Breast epithelium (tissue), 4 donors: ENCODE measurements at regions not wholly inside any gene's neighbourhood (a gene's known extent, or its start where the extent isn't known, plus 50 kb on each side); places are given as distances from the start of the nearest gene placed in this dataset.

ENCODE experiments used
- DNase-seq, 2 donors: peaks; one replicate each; pipeline ENCODE4 v3.0.0-alpha.2; 2019; ENCODE audit warnings: low spot score in 2 of 2
- H3K27ac ChIP-seq, 2 donors: fragments of 200-600 bp; sonication (generic) in 1 of 2; one replicate each; pipeline ENCODE4 v1.5.1; 2016 to 2019; ENCODE audit warnings: mild to moderate bottlenecking in 1 of 2
- H3K27me3 ChIP-seq, 2 donors: fragments of 200-600 bp; sonication (generic) in 1 of 2; one replicate each; pipeline versions ENCODE4 v1.5.1 to v1.6.0; 2017 to 2019; ENCODE audit warnings: control low read depth in 1 of 2, mild to moderate bottlenecking in 1 of 2
- H3K36me3 ChIP-seq: fragments of 200-600 bp; one replicate; pipeline ENCODE4 v1.5.1; 2019
- H3K4me1 ChIP-seq, 2 donors: fragments of 200-600 bp; sonication (generic); one replicate each; pipeline ENCODE4 v1.5.1; 2016 to 2019; ENCODE audit warnings: control low read depth in 1 of 2
- H3K4me3 ChIP-seq, 3 donors: fragments of 200-600 bp; sonication (generic); 1 replicate in 2 of 3; 2 replicates in 1 of 3; pipeline ENCODE4 v1.5.1; 2016 to 2019; ENCODE audit warnings: mild to moderate bottlenecking in 3 of 3, moderate library complexity in 2 of 3
- H3K9me3 ChIP-seq, 2 donors: fragments of 200-600 bp; sonication (generic) in 1 of 2; one replicate each; pipeline ENCODE4 v1.5.1; 2016 to 2019; ENCODE audit warnings: control low read depth in 1 of 2
- POLR2A ChIP-seq: fragments of 450-650 bp; IDR thresholded peaks from one replicate; pipeline ENCODE4 v1.6.1; 2016; ENCODE audit warnings: antibody characterized with exemption, mild to moderate bottlenecking, moderate library complexity
- POLR2AphosphoS5 ChIP-seq, 3 donors: sonication (generic); formaldehyde crosslinking; IDR thresholded peaks; one replicate each; pipeline ENCODE4 v1.6.1; 2017; ENCODE audit warnings: antibody characterized with exemption in 3 of 3
- intact Hi-C: fragments of 100-400 bp; cut with DNase I; formaldehyde crosslinking; loops from one replicate; pipeline ENCODE4 v1.15.1; 2023; ENCODE audit warnings: low total_unique reads
- TF ChIP-seq, protein P1 (sequence below), 3 donors: fragments of 450-650 bp; IDR thresholded peaks; one replicate each; pipeline ENCODE4 v1.5.1; 2016 to 2017; ENCODE audit warnings: antibody characterized with exemption in 3 of 3, mild to moderate bottlenecking in 3 of 3, moderate library complexity in 3 of 3

DNA sequence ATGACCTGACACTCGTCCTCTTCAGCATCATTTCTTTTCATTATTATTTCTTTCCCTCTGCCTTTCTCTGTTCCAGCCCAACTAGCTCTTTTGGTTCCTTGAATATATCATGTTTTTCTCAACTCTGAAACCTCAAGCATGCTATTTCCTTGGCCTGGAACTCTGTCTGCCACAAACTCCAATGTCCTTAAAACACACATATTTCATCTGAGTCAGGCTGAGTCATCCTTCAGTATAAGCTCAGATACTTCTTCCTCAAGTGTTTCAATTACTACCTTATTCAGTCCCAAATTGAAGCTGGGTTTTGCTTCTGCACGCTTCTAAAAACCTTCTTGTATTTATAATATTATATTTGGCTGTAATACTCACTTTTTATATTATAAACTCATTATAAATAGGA, 424.2 kb downstream of the PDGFC start:
- TF ChIP-seq POLR2AphosphoS5 (IDR thresholded peaks at IDR 0.05) (no peak), POLR2A (no peak)
- TF ChIP-seq, protein P1, sequence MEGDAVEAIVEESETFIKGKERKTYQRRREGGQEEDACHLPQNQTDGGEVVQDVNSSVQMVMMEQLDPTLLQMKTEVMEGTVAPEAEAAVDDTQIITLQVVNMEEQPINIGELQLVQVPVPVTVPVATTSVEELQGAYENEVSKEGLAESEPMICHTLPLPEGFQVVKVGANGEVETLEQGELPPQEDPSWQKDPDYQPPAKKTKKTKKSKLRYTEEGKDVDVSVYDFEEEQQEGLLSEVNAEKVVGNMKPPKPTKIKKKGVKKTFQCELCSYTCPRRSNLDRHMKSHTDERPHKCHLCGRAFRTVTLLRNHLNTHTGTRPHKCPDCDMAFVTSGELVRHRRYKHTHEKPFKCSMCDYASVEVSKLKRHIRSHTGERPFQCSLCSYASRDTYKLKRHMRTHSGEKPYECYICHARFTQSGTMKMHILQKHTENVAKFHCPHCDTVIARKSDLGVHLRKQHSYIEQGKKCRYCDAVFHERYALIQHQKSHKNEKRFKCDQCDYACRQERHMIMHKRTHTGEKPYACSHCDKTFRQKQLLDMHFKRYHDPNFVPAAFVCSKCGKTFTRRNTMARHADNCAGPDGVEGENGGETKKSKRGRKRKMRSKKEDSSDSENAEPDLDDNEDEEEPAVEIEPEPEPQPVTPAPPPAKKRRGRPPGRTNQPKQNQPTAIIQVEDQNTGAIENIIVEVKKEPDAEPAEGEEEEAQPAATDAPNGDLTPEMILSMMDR (IDR thresholded peaks at IDR 0.05), result no peak
- Histone ChIP-seq H3K36me3 (no peaks in the 10 kb centered on the region), H3K4me1 (no peaks in the 10 kb centered on the region), H3K27ac (no peak overlapping the region), H3K4me3 (no peak overlapping the region), H3K27me3 (no peaks in the 10 kb centered on the region), H3K9me3 (no peaks in the 10 kb centered on the region)
- intact Hi-C loops, result no loop called here
- no peak for DNase-seq

DNA sequence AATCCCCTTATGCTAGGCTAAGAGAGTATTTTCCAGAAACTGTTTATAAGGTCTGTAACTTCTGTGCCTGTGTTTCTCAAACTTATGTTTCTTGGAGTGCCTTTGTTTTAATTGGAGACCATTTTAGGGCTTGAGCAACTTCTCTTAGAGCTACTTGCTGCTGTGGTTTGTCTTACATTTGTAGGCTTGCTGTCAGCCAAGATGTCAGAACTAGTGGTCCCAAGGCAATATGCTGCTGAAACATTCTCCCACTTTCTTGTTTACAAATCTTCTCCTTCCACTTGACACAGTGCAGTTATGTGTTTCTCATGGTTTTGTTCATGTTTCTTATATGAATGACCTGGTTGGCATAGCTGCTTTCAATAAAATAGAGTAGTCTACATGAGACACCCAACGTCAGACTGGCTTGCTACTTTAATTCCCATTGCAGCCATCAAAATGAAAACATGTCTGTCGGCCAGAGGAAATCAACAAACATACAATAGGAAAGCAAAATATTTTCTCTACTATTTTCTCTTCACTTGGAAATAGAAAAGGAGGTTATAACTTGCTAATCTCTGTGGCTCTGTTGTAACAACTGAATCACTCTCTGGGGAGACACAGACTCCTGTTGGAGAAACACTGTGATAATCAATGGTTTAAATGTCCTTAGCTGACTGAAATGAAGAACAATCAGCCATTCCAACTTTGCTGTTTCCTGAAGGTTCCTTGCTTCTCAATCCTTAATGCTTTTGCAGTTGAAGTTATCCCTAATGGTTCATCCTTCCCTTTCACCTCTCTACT, 426.4 kb downstream of the PDGFC start:
- no peak overlapping the region for H3K4me3 ChIP-seq

DNA sequence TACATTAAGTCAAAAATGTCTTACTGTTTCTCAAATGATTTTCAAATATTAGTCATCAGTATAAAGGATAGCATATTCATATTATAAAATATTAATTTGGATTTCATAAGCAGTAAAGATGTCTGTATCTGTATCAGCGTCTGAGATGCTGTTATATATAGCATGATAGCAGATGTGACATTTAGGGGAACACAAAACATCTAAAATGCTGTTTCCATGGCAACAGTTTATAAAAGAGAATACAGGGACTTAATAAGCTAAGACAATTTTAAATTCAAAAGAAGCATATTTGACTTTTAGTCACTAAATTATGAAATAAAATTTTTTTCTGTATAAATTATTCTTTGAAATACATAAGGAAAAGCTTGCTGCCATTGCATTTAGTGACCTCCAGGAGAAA, 432.2 kb downstream of the PDGFC start:
- H3K27ac ChIP-seq, result no peak overlapping the region
- no peaks in the 10 kb centered on the region for H3K4me1 ChIP-seq
- no peaks in the 10 kb centered on the region for H3K36me3 ChIP-seq
- no peak for DNase-seq
- no peak overlapping the region for H3K4me3 ChIP-seq
- intact Hi-C loops, result no loop called here
- TF ChIP-seq POLR2AphosphoS5 (IDR thresholded peaks at IDR 0.05) (no peak), POLR2A (no peak)
- TF ChIP-seq, protein P1 (IDR thresholded peaks at IDR 0.05), result no peak
- no peaks in the 10 kb centered on the region for H3K9me3 ChIP-seq
- no peaks in the 10 kb centered on the region for H3K27me3 ChIP-seq

More for the DNA sequence above, 426.4 kb downstream of the PDGFC start:
- H3K9me3 ChIP-seq, result no peaks in the 10 kb centered on the region
- TF ChIP-seq POLR2A (no peak), POLR2AphosphoS5 (IDR thresholded peaks at IDR 0.05) (no peak)
- TF ChIP-seq, protein P1 (IDR thresholded peaks at IDR 0.05), result no peak
- H3K27me3 ChIP-seq, result no peaks in the 10 kb centered on the region
- no peaks in the 10 kb centered on the region for H3K36me3 ChIP-seq
- no peak for DNase-seq
- H3K27ac ChIP-seq, result no peak overlapping the region
- H3K4me1 ChIP-seq, result no peaks in the 10 kb centered on the region
- intact Hi-C loops, result no loop called here

- TF ChIP-seq POLR2A, result no peak
- TF ChIP-seq POLR2AphosphoS5 (IDR thresholded peaks at IDR 0.05), result no peak
- TF ChIP-seq, protein P1 (IDR thresholded peaks at IDR 0.05), result no peak
- H3K36me3 ChIP-seq, result no peaks in the 10 kb centered on the region
- H3K4me1 ChIP-seq, result no peaks in the 10 kb centered on the region
- no peak overlapping the region for H3K4me3 ChIP-seq
- intact Hi-C loops, result no loop called here
- no peaks in the 10 kb centered on the region for H3K27me3 ChIP-seq
- DNase-seq, result no peak
- H3K27ac ChIP-seq, result no peak overlapping the region
- no peaks in the 10 kb centered on the region for H3K9me3 ChIP-seq
Measured at GRCh38 chr4:156538651-156539257, 432.8 kb downstream of the PDGFC start.

GRCh38 chr4:156538210-156538609, 433.4 kb downstream of the PDGFC start:
- intact Hi-C loops, result no loop called here
- no peak overlapping the region for H3K27ac ChIP-seq
- no peaks in the 10 kb centered on the region for H3K4me1 ChIP-seq
- no peak overlapping the region for H3K4me3 ChIP-seq
- H3K36me3 ChIP-seq, result no peaks in the 10 kb centered on the region
- no peaks in the 10 kb centered on the region for H3K27me3 ChIP-seq
- no peak for DNase-seq
- no peaks in the 10 kb centered on the region for H3K9me3 ChIP-seq
- TF ChIP-seq POLR2AphosphoS5 (IDR thresholded peaks at IDR 0.05), result no peak
- TF ChIP-seq POLR2A, result no peak
- TF ChIP-seq, protein P1 (IDR thresholded peaks at IDR 0.05), result no peak
